H9 (cell line): ENCODE measurements at regions not wholly inside any gene's neighbourhood (a gene's known extent, or its start where the extent isn't known, plus 50 kb on each side); places are given as distances from the start of the nearest gene placed in this dataset.

Source experiments
- DNase-seq: peaks from one replicate; pipeline ENCODE4 v3.0.0-alpha.2; 2017
- H2AFZ ChIP-seq: one replicate; pipeline ENCODE4 v1.6.1; 2013; ENCODE audit warnings: mild to moderate bottlenecking, low read length, control low read depth, moderate library complexity
- H2AK5ac ChIP-seq: 2 replicates; pipeline ENCODE4 v1.6.1; 2013; ENCODE audit warnings: low read length, control low read depth, mixed read lengths; ENCODE audit not compliant: insufficient read length
- H2BK120ac ChIP-seq: one replicate; pipeline ENCODE4 v1.6.1; 2013; ENCODE audit warnings: low read depth, mild to moderate bottlenecking, low read length, control low read depth, inconsistent platforms; ENCODE audit not compliant: poor library complexity, severe bottlenecking
- H2BK12ac ChIP-seq: 2 replicates; pipeline ENCODE4 v1.6.1; 2013; ENCODE audit warnings: low read length, control low read depth, mixed read lengths, low read depth; ENCODE audit not compliant: insufficient read length
- H2BK15ac ChIP-seq: 2 replicates; pipeline ENCODE4 v1.6.1; 2013; ENCODE audit warnings: low read depth, low read length, control low read depth
- H2BK20ac ChIP-seq: one replicate; pipeline ENCODE4 v1.6.1; 2013; ENCODE audit warnings: low read depth, mild to moderate bottlenecking, low read length, control low read depth, inconsistent platforms; ENCODE audit not compliant: poor library complexity, severe bottlenecking
- H2BK5ac ChIP-seq: 2 replicates; pipeline ENCODE4 v1.6.1; 2013; ENCODE audit warnings: low read length, control low read depth, mixed read lengths; ENCODE audit not compliant: insufficient read length
- H3K14ac ChIP-seq: 2 replicates; pipeline ENCODE4 v1.6.1; 2013; ENCODE audit warnings: low read length, control low read depth; ENCODE audit not compliant: insufficient read depth
- H3K18ac ChIP-seq: 2 replicates; pipeline ENCODE4 v1.6.1; 2013; ENCODE audit warnings: low read depth, mild to moderate bottlenecking, mixed read lengths, low read length, control low read depth; ENCODE audit not compliant: insufficient read length
- H3K23ac ChIP-seq: 2 replicates; pipeline ENCODE4 v1.6.1; 2013; ENCODE audit warnings: low read length, control low read depth, mixed read lengths, low read depth; ENCODE audit not compliant: insufficient read length
- H3K23me2 ChIP-seq: 2 replicates; pipeline ENCODE4 v1.6.1; 2013; ENCODE audit warnings: low read depth, mild to moderate bottlenecking, mixed read lengths, low read length, control low read depth; ENCODE audit not compliant: insufficient read length, poor library complexity, severe bottlenecking
- H3K27ac ChIP-seq: 2 replicates; pipeline ENCODE4 v1.5.1; 2013; ENCODE audit warnings: low read length, control low read depth, mixed read lengths, low read depth; ENCODE audit not compliant: insufficient read length
- H3K27me3 ChIP-seq: 2 replicates; pipeline ENCODE4 v1.6.1; 2013; ENCODE audit warnings: low read length, control low read depth, inconsistent platforms; ENCODE audit not compliant: insufficient read depth
- H3K4ac ChIP-seq: 2 replicates; pipeline ENCODE4 v1.6.1; 2013; ENCODE audit warnings: low read depth, mild to moderate bottlenecking, control low read depth, inconsistent platforms, low read length, moderate library complexity
- H3K4me1 ChIP-seq: 2 replicates; pipeline ENCODE4 v1.6.1; 2013; ENCODE audit warnings: low read length, control low read depth, inconsistent platforms; ENCODE audit not compliant: insufficient read depth
- H3K4me2 ChIP-seq: 2 replicates; pipeline ENCODE4 v1.6.1; 2013; ENCODE audit warnings: low read length, control low read depth, mixed read lengths; ENCODE audit not compliant: insufficient read length, insufficient read depth
- H3K56ac ChIP-seq: 2 replicates; pipeline ENCODE4 v1.6.1; 2013; ENCODE audit warnings: low read depth, mild to moderate bottlenecking, mixed read lengths, low read length, control low read depth; ENCODE audit not compliant: insufficient read length
- H3K79me1 ChIP-seq: 2 replicates; pipeline ENCODE4 v1.6.1; 2013; ENCODE audit warnings: low read depth, mild to moderate bottlenecking, moderate library complexity, low read length, control low read depth, inconsistent platforms; ENCODE audit not compliant: insufficient read depth, poor library complexity, severe bottlenecking
- H3K79me2 ChIP-seq: 2 replicates; pipeline ENCODE4 v1.6.1; 2013; ENCODE audit warnings: low read length, control low read depth, inconsistent platforms; ENCODE audit not compliant: insufficient read depth
- H3K9ac ChIP-seq: 2 replicates; pipeline ENCODE4 v1.6.1; 2013; ENCODE audit warnings: low read length, control low read depth, mixed read lengths; ENCODE audit not compliant: insufficient read length; ENCODE audit errors: extremely low read depth
- H3K9me3 ChIP-seq: one replicate; pipeline ENCODE4 v1.6.1; 2013; ENCODE audit warnings: low read depth, low read length, inconsistent platforms; ENCODE audit not compliant: control insufficient read depth
- H3T11ph ChIP-seq: one replicate; pipeline ENCODE4 v1.6.1; 2013; ENCODE audit warnings: mild to moderate bottlenecking, low read length, control low read depth, inconsistent platforms
- H4K20me1 ChIP-seq: one replicate; pipeline ENCODE4 v1.6.1; 2013; ENCODE audit not compliant: control insufficient read depth, insufficient read length, insufficient read depth
- H4K5ac ChIP-seq: 2 replicates; pipeline ENCODE4 v1.6.1; 2013; ENCODE audit warnings: low read depth, mild to moderate bottlenecking, mixed read lengths, low read length, control low read depth; ENCODE audit not compliant: insufficient read length
- H4K8ac ChIP-seq: replicated peaks from 2 replicates; pipeline ENCODE4 v1.6.1; 2013; ENCODE audit warnings: low read length, control low read depth, mixed read lengths, low read depth; ENCODE audit not compliant: insufficient read length
- H4K91ac ChIP-seq: 2 replicates; pipeline ENCODE4 v1.6.1; 2013; ENCODE audit warnings: low read depth, mild to moderate bottlenecking, moderate library complexity, mixed read lengths, low read length, control low read depth; ENCODE audit not compliant: insufficient read length
- H3K27ac Mint-ChIP-seq, 3 experiments: 2 replicates in 2 of 3; 3 replicates in 1 of 3; pipeline ENCODE4 v1.8.0; 2020 to 2021; ENCODE audit warnings: mixed read lengths in 3 of 3, mild to moderate bottlenecking in 1 of 3, moderate library complexity in 1 of 3
- H3K27me3 Mint-ChIP-seq: 2 replicates; pipeline ENCODE4 v1.8.0; 2021; ENCODE audit warnings: low read depth, mild to moderate bottlenecking, moderate library complexity, mixed read lengths
- H3K36me3 Mint-ChIP-seq, 3 experiments: 2 replicates in 2 of 3; 3 replicates in 1 of 3; pipeline ENCODE4 v1.8.0; 2020 to 2021; ENCODE audit warnings: low read depth in 3 of 3, mixed read lengths in 3 of 3; ENCODE audit not compliant: insufficient read depth in 1 of 3
- H3K4me1 Mint-ChIP-seq, 2 experiments: 2 replicates each; pipeline ENCODE4 v1.8.0; 2020; ENCODE audit warnings: mixed read lengths in 2 of 2
- H3K4me3 Mint-ChIP-seq, 2 experiments: 2 replicates in 1 of 2; 3 replicates in 1 of 2; pipeline ENCODE4 v1.8.0; 2020 to 2021; ENCODE audit warnings: mild to moderate bottlenecking in 2 of 2, mixed read lengths in 2 of 2, moderate library complexity in 1 of 2
- H3K9me3 Mint-ChIP-seq, 2 experiments: 2 replicates in 1 of 2; 3 replicates in 1 of 2; pipeline ENCODE4 v1.8.0; 2020; ENCODE audit warnings: mild to moderate bottlenecking in 2 of 2, mixed read lengths in 2 of 2, moderate library complexity in 1 of 2
- CTCF ChIP-seq: fragments of 200-600 bp; sonication (generic); conservative IDR thresholded peaks from 3 replicates; pipeline ENCODE4 v1.8.0; 2021; ENCODE audit warnings: antibody characterized with exemption, mild to moderate bottlenecking
- WGBS: extraction: QIAGEN DNeasy Blood & Tissue Kit; methylation state at CpG from one replicate; pipeline ENCODE4 v1.1.7; 2013; ENCODE audit warnings: missing lambda C conversion rate, low lambda C conversion rate, mixed read lengths; ENCODE audit not compliant: insufficient read length; ENCODE audit errors: extremely low coverage; 5-methylcytosine and 5-hydroxymethylcytosine counted together

GRCh38 chr2:174682578-174683391, 81.5 kb downstream of the CHRNA1 start:
- H3T11ph ChIP-seq: no peak overlapping the region
- H3K27ac ChIP-seq: no peak overlapping the region
- no peak overlapping the region for H3K23ac ChIP-seq
- H2BK12ac ChIP-seq: no peak overlapping the region
- peak overlapping the region; percentile 79 to 90 for H3K4me3 Mint-ChIP-seq
- H3K9me3 Mint-ChIP-seq: no peaks in the 10 kb centered on the region
- H4K5ac ChIP-seq: no peak overlapping the region
- peaks cover 58% of the 10 kb centered on the region for H3K27me3 Mint-ChIP-seq
- no peaks in the 10 kb centered on the region; the same call in 1 of the 2 replicates for H3K79me2 ChIP-seq
- no peak overlapping the region for H3K18ac ChIP-seq
- no peak overlapping the region for H3K4ac ChIP-seq
- no peaks in the 10 kb centered on the region for H3K9me3 ChIP-seq
- peak overlapping the region; percentile 90 for H3K4me2 ChIP-seq
- no peak overlapping the region for H3K56ac ChIP-seq
- H3K23me2 ChIP-seq: peaks cover 12% of the 10 kb centered on the region
- H2BK15ac ChIP-seq: no peak overlapping the region
- no peak overlapping the region for H2BK5ac ChIP-seq
- H2AK5ac ChIP-seq: no peak overlapping the region
- H3K14ac ChIP-seq: peak overlapping the region; percentile 62; the same call in 1 of the 2 replicates
- H3K27ac Mint-ChIP-seq: no peak overlapping the region; a peak in 1 of 7 replicates
- H2BK120ac ChIP-seq: no peak overlapping the region
- no peak for TF ChIP-seq CTCF
- no peak overlapping the region for H4K91ac ChIP-seq
- DNase-seq: peak; percentile 68
- H3K79me1 ChIP-seq: no peaks in the 10 kb centered on the region
- no CpG with 5 or more reads among the region's 97 CpGs for WGBS
- no peak overlapping the region for H3K9ac ChIP-seq
- no peak overlapping the region for H2BK20ac ChIP-seq
- no peaks in the 10 kb centered on the region; the same call in 1 of the 2 replicates for H3K4me1 ChIP-seq
- H3K4me1 Mint-ChIP-seq: peaks cover 15 to 25% of the 10 kb centered on the region in 2 experiments
- peaks cover 0 to 2% (median 0%) of the 10 kb centered on the region in 3 experiments; a peak in 1 of 7 replicates for H3K36me3 Mint-ChIP-seq
- H4K8ac ChIP-seq: no peak overlapping the region
- H4K20me1 ChIP-seq: no peaks in the 10 kb centered on the region
- H3K27me3 ChIP-seq: peaks cover 13% of the 10 kb centered on the region; the same call in 1 of the 2 replicates
- H2AFZ ChIP-seq: no peak overlapping the region
